ENCODE measurements at regions not wholly inside any gene's neighbourhood (a gene's known extent, or its start where the extent isn't known, plus 50 kb on each side); places are given as distances from the start of the nearest gene placed in this dataset.

GRCh38 chr6:22873513-22874136, 304.3 kb downstream of the HDGFL1 start:
- TF ChIP-seq EZH2 (IDR thresholded peaks at IDR 0.05; ENCODE audit: low read length, missing control alignments) (no peak), CTCF (conservative IDR thresholded peaks at IDR 0.05 in 1 of 2, IDR thresholded peaks at IDR 0.05 in 1 of 2; ENCODE audit: low read depth in 1 of 2, low read length in 2 of 2) (no peak)
- Histone ChIP-seq H3K9ac (ENCODE audit: insufficient read depth, low read length) (no peak overlapping the region), H3K27me3 (ENCODE audit: control insufficient read depth, insufficient read depth, low read length) (no peaks in the 10 kb centered on the region), H3K4me2 (ENCODE audit: extremely low read depth, insufficient read depth, low read length) (no peak overlapping the region), H4K20me1 (ENCODE audit: control insufficient read depth, extremely low read depth, insufficient read depth, low read length) (no peaks in the 10 kb centered on the region), H3K27ac (ENCODE audit: insufficient read depth, low read length) (no peak overlapping the region), H3K9me3 (ENCODE audit: control insufficient read depth, insufficient read depth, low read depth, low read length) (no peaks in the 10 kb centered on the region), H3K4me1 (ENCODE audit: control insufficient read depth, extremely low read depth, insufficient read depth, low read length) (peaks cover 2% of the 10 kb centered on the region), H3K79me2 (ENCODE audit: control insufficient read depth, insufficient read depth, low read length) (no peaks in the 10 kb centered on the region), H3K36me3 (ENCODE audit: control insufficient read depth, insufficient read depth, low read length) (no peaks in the 10 kb centered on the region), H3K4me3 (replicated peaks in 1 of 4; ENCODE audit: control extremely low read depth in 1 of 4, insufficient read depth in 1 of 4, low read depth in 3 of 4, low read length in 4 of 4) (no peak overlapping the region), H2AFZ (ENCODE audit: low read length) (no peak overlapping the region)
- peak; percentile 35 to 81 for DNase-seq (ENCODE audit: low read depth in 2 of 2)

- H4K20me1 ChIP-seq (ENCODE audit: control insufficient read depth, extremely low read depth, insufficient read depth, low read length) = no peaks in the 10 kb centered on the region
- no peaks in the 10 kb centered on the region for H3K79me2 ChIP-seq (ENCODE audit: control insufficient read depth, insufficient read depth, low read length)
- H3K4me1 ChIP-seq (ENCODE audit: control insufficient read depth, extremely low read depth, insufficient read depth, low read length) = peaks cover 7% of the 10 kb centered on the region
- H3K4me2 ChIP-seq (ENCODE audit: extremely low read depth, insufficient read depth, low read length) = no peak overlapping the region
- H3K4me3 ChIP-seq (replicated peaks in 1 of 4; ENCODE audit: control extremely low read depth in 1 of 4, insufficient read depth in 1 of 4, low read depth in 3 of 4, low read length in 4 of 4) = no peak overlapping the region
- H3K9ac ChIP-seq (ENCODE audit: insufficient read depth, low read length) = no peak overlapping the region
- no peaks in the 10 kb centered on the region for H3K27me3 ChIP-seq (ENCODE audit: control insufficient read depth, insufficient read depth, low read length)
- H2AFZ ChIP-seq (ENCODE audit: low read length) = no peak overlapping the region
- TF ChIP-seq CTCF (conservative IDR thresholded peaks at IDR 0.05 in 1 of 2, IDR thresholded peaks at IDR 0.05 in 1 of 2; ENCODE audit: low read depth in 1 of 2, low read length in 2 of 2) = no peak
- TF ChIP-seq EZH2 (IDR thresholded peaks at IDR 0.05; ENCODE audit: low read length, missing control alignments) = no peak
- no peaks in the 10 kb centered on the region for H3K9me3 ChIP-seq (ENCODE audit: control insufficient read depth, insufficient read depth, low read depth, low read length)
- no peak for DNase-seq (ENCODE audit: low read depth in 2 of 2)
- H3K27ac ChIP-seq (ENCODE audit: insufficient read depth, low read length) = no peak overlapping the region
- H3K36me3 ChIP-seq (ENCODE audit: control insufficient read depth, insufficient read depth, low read length) = no peaks in the 10 kb centered on the region
Observed at GRCh38 chr6:22875845-22876244, 306.5 kb downstream of the HDGFL1 start.

- DNase-seq (ENCODE audit: low read depth in 2 of 2) = no peak
- no peaks in the 10 kb centered on the region for H3K79me2 ChIP-seq (ENCODE audit: control insufficient read depth, insufficient read depth, low read length)
- H3K4me1 ChIP-seq (ENCODE audit: control insufficient read depth, extremely low read depth, insufficient read depth, low read length) = peaks cover 13% of the 10 kb centered on the region
- TF ChIP-seq CTCF (conservative IDR thresholded peaks at IDR 0.05 in 1 of 2, IDR thresholded peaks at IDR 0.05 in 1 of 2; ENCODE audit: low read depth in 1 of 2, low read length in 2 of 2) (no peak), EZH2 (IDR thresholded peaks at IDR 0.05; ENCODE audit: low read length, missing control alignments) (no peak)
- H3K27me3 ChIP-seq (ENCODE audit: control insufficient read depth, insufficient read depth, low read length) = no peaks in the 10 kb centered on the region
- no peaks in the 10 kb centered on the region for H3K9me3 ChIP-seq (ENCODE audit: control insufficient read depth, insufficient read depth, low read depth, low read length)
- no peak overlapping the region for H3K9ac ChIP-seq (ENCODE audit: insufficient read depth, low read length)
- no peaks in the 10 kb centered on the region for H3K36me3 ChIP-seq (ENCODE audit: control insufficient read depth, insufficient read depth, low read length)
- no peak overlapping the region for H3K4me3 ChIP-seq (replicated peaks in 1 of 4; ENCODE audit: control extremely low read depth in 1 of 4, insufficient read depth in 1 of 4, low read depth in 3 of 4, low read length in 4 of 4)
- H4K20me1 ChIP-seq (ENCODE audit: control insufficient read depth, extremely low read depth, insufficient read depth, low read length) = no peaks in the 10 kb centered on the region
- H2AFZ ChIP-seq (ENCODE audit: low read length) = no peak overlapping the region
- H3K4me2 ChIP-seq (ENCODE audit: extremely low read depth, insufficient read depth, low read length) = no peak overlapping the region
- H3K27ac ChIP-seq (ENCODE audit: insufficient read depth, low read length) = peak overlapping the region; percentile 21
Observed at GRCh38 chr6:22878324-22878701, 308.9 kb downstream of the HDGFL1 start.
